Thyroid gland (tissue), 4 donors: ENCODE measurements at regions not wholly inside any gene's neighbourhood (a gene's known extent, or its start where the extent isn't known, plus 50 kb on each side); places are given as distances from the start of the nearest gene placed in this dataset.

Experiments used
- POLR2A ChIP-seq, 2 donors: fragments of 450-650 bp; IDR thresholded peaks; one replicate each; pipeline ENCODE4 v1.6.1; 2017; ENCODE audit warnings: antibody characterized with exemption in 2 of 2, mild to moderate bottlenecking in 2 of 2, moderate library complexity in 1 of 2
- TF ChIP-seq, protein P1 (sequence below), 6 experiments: fragments of 200-600 bp in 3 of 6; fragments of 450-650 bp in 3 of 6; sonication (generic) in 3 of 6; IDR thresholded peaks; one replicate each; pipeline ENCODE4 v1.5.1; 2016 to 2019; ENCODE audit warnings: antibody characterized with exemption in 6 of 6, mild to moderate bottlenecking in 2 of 6, inconsistent platforms in 1 of 6, moderate library complexity in 1 of 6

GRCh38 chr2:175304541-175304940 is 123.0 kb upstream of the ATP5MC3 start:
- TF ChIP-seq, protein P1, sequence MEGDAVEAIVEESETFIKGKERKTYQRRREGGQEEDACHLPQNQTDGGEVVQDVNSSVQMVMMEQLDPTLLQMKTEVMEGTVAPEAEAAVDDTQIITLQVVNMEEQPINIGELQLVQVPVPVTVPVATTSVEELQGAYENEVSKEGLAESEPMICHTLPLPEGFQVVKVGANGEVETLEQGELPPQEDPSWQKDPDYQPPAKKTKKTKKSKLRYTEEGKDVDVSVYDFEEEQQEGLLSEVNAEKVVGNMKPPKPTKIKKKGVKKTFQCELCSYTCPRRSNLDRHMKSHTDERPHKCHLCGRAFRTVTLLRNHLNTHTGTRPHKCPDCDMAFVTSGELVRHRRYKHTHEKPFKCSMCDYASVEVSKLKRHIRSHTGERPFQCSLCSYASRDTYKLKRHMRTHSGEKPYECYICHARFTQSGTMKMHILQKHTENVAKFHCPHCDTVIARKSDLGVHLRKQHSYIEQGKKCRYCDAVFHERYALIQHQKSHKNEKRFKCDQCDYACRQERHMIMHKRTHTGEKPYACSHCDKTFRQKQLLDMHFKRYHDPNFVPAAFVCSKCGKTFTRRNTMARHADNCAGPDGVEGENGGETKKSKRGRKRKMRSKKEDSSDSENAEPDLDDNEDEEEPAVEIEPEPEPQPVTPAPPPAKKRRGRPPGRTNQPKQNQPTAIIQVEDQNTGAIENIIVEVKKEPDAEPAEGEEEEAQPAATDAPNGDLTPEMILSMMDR (IDR thresholded peaks at IDR 0.05), result no peak
- no peak for TF ChIP-seq POLR2A (IDR thresholded peaks at IDR 0.05)
